H1 (cell line): ENCODE measurements at regions not wholly inside any gene's neighbourhood (a gene's known extent, or its start where the extent isn't known, plus 50 kb on each side); places are given as distances from the start of the nearest gene placed in this dataset.

ENCODE experiments used
- CTCF ChIA-PET: fragments of 300-600 bp; sonication (Branson Sonifier 250); formaldehyde crosslinking; loops from one replicate; lab custom pipeline; 2021; ENCODE audit not compliant: partially characterized antibody; lab: Charles Lee
- POLR2A ChIA-PET: fragments of 300-600 bp; sonication (Branson Sonifier 250); formaldehyde crosslinking; loops from one replicate; lab custom pipeline; 2021; ENCODE audit warnings: inconsistent platforms; ENCODE audit not compliant: partially characterized antibody; lab: Charles Lee
- DNase-seq, 2 experiments: peaks; one replicate each; pipeline versions ENCODE4 v3.0.0 to v3.0.0-alpha.2; 2010 to 2022; ENCODE audit warnings: low spot score in 2 of 2, low read depth in 1 of 2, mixed read lengths in 1 of 2
- FAIRE-seq: peaks from 2 replicates; lab custom pipeline; 2011; peaks lifted over from hg19 to GRCh38; lab: Jason Lieb, UNC
- H2AFZ ChIP-seq: 2 replicates; pipeline ENCODE4 v1.8.1; 2012; ENCODE audit warnings: low read length, inconsistent platforms
- H2AK5ac ChIP-seq: 2 replicates; pipeline ENCODE4 v1.6.1; 2013; ENCODE audit warnings: low read depth, low read length
- H2BK120ac ChIP-seq: replicated peaks from 2 replicates; pipeline ENCODE3; 2013; ENCODE audit warnings: low read depth, low read length, inconsistent platforms
- H2BK12ac ChIP-seq: 2 replicates; pipeline ENCODE4 v1.6.1; 2013; ENCODE audit warnings: low read depth, low read length
- H2BK15ac ChIP-seq: 2 replicates; pipeline ENCODE4 v1.6.1; 2013; ENCODE audit warnings: low read length
- H2BK20ac ChIP-seq: 2 replicates; pipeline ENCODE4 v1.6.1; 2013; ENCODE audit warnings: low read length
- H2BK5ac ChIP-seq: 2 replicates; pipeline ENCODE4 v1.6.1; 2013; ENCODE audit warnings: low read depth, low read length
- H3K14ac ChIP-seq: 2 replicates; pipeline ENCODE4 v1.6.1; 2013; ENCODE audit warnings: inconsistent platforms; ENCODE audit not compliant: insufficient read length
- H3K18ac ChIP-seq: 2 replicates; pipeline ENCODE4 v1.6.1; 2013; ENCODE audit warnings: low read length; ENCODE audit errors: extremely low read depth
- H3K23ac ChIP-seq: 2 replicates; pipeline ENCODE4 v1.6.1; 2013; ENCODE audit warnings: inconsistent platforms; ENCODE audit not compliant: insufficient read length
- H3K23me2 ChIP-seq: 2 replicates; pipeline ENCODE4 v1.6.1; 2013; ENCODE audit warnings: low read depth, low read length
- H3K27ac ChIP-seq: 2 replicates; pipeline ENCODE4 v1.6.1; 2011; ENCODE audit warnings: low read depth, low read length, inconsistent platforms
- H3K27me3 ChIP-seq, 4 experiments: replicated peaks in 1 of 4; 1 replicate in 1 of 4; 2 replicates in 3 of 4; pipeline versions ENCODE4 v1.6.1 to v1.8.1; 2011 to 2013; ENCODE audit warnings: low read length in 3 of 4, mild to moderate bottlenecking in 3 of 4, inconsistent platforms in 2 of 4, mixed read lengths in 2 of 4, moderate library complexity in 1 of 4; ENCODE audit not compliant: control insufficient read depth in 3 of 4, insufficient read depth in 3 of 4; ENCODE audit errors: extremely low read depth in 1 of 4
- H3K36me3 ChIP-seq, 4 experiments: 2 replicates each; pipeline versions ENCODE4 v1.6.1 to v1.8.1; 2011 to 2013; ENCODE audit warnings: mild to moderate bottlenecking in 4 of 4, low read length in 3 of 4, moderate library complexity in 2 of 4, control low read depth in 1 of 4, inconsistent platforms in 1 of 4; ENCODE audit not compliant: insufficient read depth in 4 of 4, control insufficient read depth in 2 of 4
- H3K4ac ChIP-seq: replicated peaks from 2 replicates; pipeline ENCODE3; 2013; ENCODE audit warnings: low read length, low read depth, mixed read lengths, inconsistent platforms; ENCODE audit not compliant: insufficient read length
- H3K4me1 ChIP-seq, 4 experiments: replicated peaks in 1 of 4; 1 replicate in 1 of 4; 2 replicates in 3 of 4; pipeline versions ENCODE4 v1.6.1 to v1.8.1; 2011 to 2013; ENCODE audit warnings: low read length in 3 of 4, inconsistent platforms in 2 of 4, mixed read lengths in 1 of 4; ENCODE audit not compliant: insufficient read depth in 4 of 4, control insufficient read depth in 3 of 4
- H3K4me2 ChIP-seq, 2 experiments: 2 replicates each; pipeline versions ENCODE4 v1.6.1 to v1.8.1; 2011 to 2013; ENCODE audit warnings: low read depth in 2 of 2, low read length in 2 of 2, control low read depth in 1 of 2, inconsistent platforms in 1 of 2, mild to moderate bottlenecking in 1 of 2; ENCODE audit not compliant: insufficient read depth in 1 of 2
- H3K4me3 ChIP-seq, 4 experiments: fragments of 200-600, 300-600 bp in 1 of 4; sonication (generic), shearing (Covaris generic), sonication (Bioruptor Twin) in 1 of 4; 2 replicates each; pipeline versions ENCODE4 v1.5.1 to v1.8.1; 2011 to 2016; ENCODE audit warnings: low read length in 4 of 4, low read depth in 3 of 4, control low read depth in 2 of 4, inconsistent platforms in 2 of 4, mild to moderate bottlenecking in 2 of 4, mixed read lengths in 1 of 4, moderate library complexity in 1 of 4; ENCODE audit not compliant: insufficient read depth in 2 of 4; ENCODE audit errors: extremely low read depth in 1 of 4
- H3K56ac ChIP-seq: replicated peaks from 2 replicates; pipeline ENCODE3; 2013; ENCODE audit warnings: low read depth, mild to moderate bottlenecking, mixed read lengths, low read length, inconsistent platforms; ENCODE audit not compliant: insufficient read length
- H3K79me1 ChIP-seq: 2 replicates; pipeline ENCODE4 v1.6.1; 2013; ENCODE audit warnings: low read depth, low read length, control low read depth
- H3K79me2 ChIP-seq, 2 experiments: 2 replicates each; pipeline versions ENCODE4 v1.6.1 to v1.8.1; 2012 to 2013; ENCODE audit warnings: low read length in 2 of 2, mild to moderate bottlenecking in 2 of 2, inconsistent platforms in 1 of 2; ENCODE audit not compliant: insufficient read depth in 2 of 2, control insufficient read depth in 1 of 2
- H3K9ac ChIP-seq, 4 experiments: replicated peaks in 1 of 4; 1 replicate in 1 of 4; 2 replicates in 3 of 4; pipeline versions ENCODE4 v1.6.1 to v1.8.1; 2011 to 2013; ENCODE audit warnings: low read depth in 3 of 4, low read length in 3 of 4, control low read depth in 2 of 4, mild to moderate bottlenecking in 2 of 4, moderate library complexity in 2 of 4, inconsistent platforms in 1 of 4; ENCODE audit errors: extremely low read depth in 1 of 4
- H3K9me3 ChIP-seq, 2 experiments: 2 replicates each; pipeline versions ENCODE4 v1.6.1 to v1.8.1; 2012 to 2013; ENCODE audit warnings: mild to moderate bottlenecking in 2 of 2, moderate library complexity in 2 of 2, control low read depth in 1 of 2, inconsistent platforms in 1 of 2, low read depth in 1 of 2, low read length in 1 of 2, mixed read lengths in 1 of 2; ENCODE audit not compliant: insufficient read depth in 2 of 2
- H4K20me1 ChIP-seq, 2 experiments: replicated peaks in 1 of 2; 2 replicates each; pipeline versions ENCODE3 to v1.8.1; 2011 to 2013; ENCODE audit warnings: inconsistent platforms in 2 of 2, low read length in 2 of 2, mild to moderate bottlenecking in 1 of 2; ENCODE audit not compliant: insufficient read depth in 2 of 2, control insufficient read depth in 1 of 2
- H4K5ac ChIP-seq: 2 replicates; pipeline ENCODE4 v1.6.1; 2013; ENCODE audit warnings: low read length, low read depth, mixed read lengths, inconsistent platforms; ENCODE audit not compliant: insufficient read length
- H4K8ac ChIP-seq: 2 replicates; pipeline ENCODE4 v1.8.0; 2013; ENCODE audit warnings: mild to moderate bottlenecking, moderate library complexity, low read length, inconsistent platforms; ENCODE audit not compliant: insufficient read depth; ENCODE audit errors: extremely low read depth
- H4K91ac ChIP-seq: replicated peaks from 2 replicates; pipeline ENCODE3; 2013; ENCODE audit warnings: low read length, mixed read lengths, inconsistent platforms; ENCODE audit not compliant: insufficient read length
- CBX5 ChIP-seq: fragments of 300-800, 300-1000 bp; sonication (generic); IDR thresholded peaks from 2 replicates; pipeline ENCODE4 v1.7.1; 2016; ENCODE audit warnings: antibody characterized with exemption, low read length, low read depth
- CHD1 ChIP-seq: IDR thresholded peaks from 2 replicates; pipeline ENCODE4 v1.6.1; 2012; ENCODE audit warnings: low read depth, low read length, improper control_type of control experiment
- CHD2 ChIP-seq: IDR thresholded peaks from 2 replicates; pipeline ENCODE4 v1.6.1; 2012; ENCODE audit warnings: low read length, improper control_type of control experiment
- E2F6 ChIP-seq: IDR thresholded peaks from 2 replicates; pipeline ENCODE4 v1.6.1; 2012; ENCODE audit warnings: inconsistent platforms
- GABPA ChIP-seq: IDR thresholded peaks from 2 replicates; pipeline ENCODE4 v1.6.1; 2011; ENCODE audit warnings: mild to moderate bottlenecking, low read length, moderate library complexity, borderline replicate concordance; ENCODE audit not compliant: insufficient read depth
- GTF2F1 ChIP-seq: IDR thresholded peaks from 2 replicates; pipeline ENCODE4 v1.6.1; 2012; ENCODE audit warnings: low read depth, low read length, improper control_type of control experiment, borderline replicate concordance
- MAX ChIP-seq: IDR thresholded peaks from 2 replicates; pipeline ENCODE4 v1.6.1; 2012; ENCODE audit warnings: inconsistent platforms
- PHF8 ChIP-seq: fragments of 200-600 bp; sonication (generic); conservative IDR thresholded peaks from 2 replicates; pipeline ENCODE4 v1.7.1; 2012; ENCODE audit warnings: low read depth, mild to moderate bottlenecking, inconsistent platforms, low read length, moderate library complexity
- POLR2AphosphoS5 ChIP-seq: IDR thresholded peaks from 2 replicates; pipeline ENCODE4 v1.6.1; 2011; ENCODE audit warnings: low read depth, low read length
- SAP30 ChIP-seq: fragments of 300-600 bp; sonication (generic); IDR thresholded peaks from 2 replicates; pipeline ENCODE4 v1.7.1; 2012; ENCODE audit warnings: low read length, moderate library complexity, mild to moderate bottlenecking, inconsistent platforms; ENCODE audit not compliant: insufficient read depth, insufficient replicate concordance
- SRF ChIP-seq: IDR thresholded peaks from 2 replicates; pipeline ENCODE4 v1.6.1; 2011; ENCODE audit warnings: mild to moderate bottlenecking, low read depth, low read length, moderate library complexity
- SUZ12 ChIP-seq: fragments of 200-600 bp; sonication (generic); IDR thresholded peaks from 2 replicates; pipeline ENCODE4 v1.6.1; 2012; ENCODE audit warnings: mild to moderate bottlenecking, inconsistent platforms, low read length, moderate library complexity, mixed read lengths
- TAF1 ChIP-seq: IDR thresholded peaks from 2 replicates; pipeline ENCODE4 v1.6.1; 2011; ENCODE audit warnings: mild to moderate bottlenecking, low read depth, low read length
- TEAD4 ChIP-seq: IDR thresholded peaks from 2 replicates; pipeline ENCODE4 v1.6.1; 2012; ENCODE audit warnings: low read depth, low read length, inconsistent platforms, mixed read lengths
- YY1 ChIP-seq: IDR thresholded peaks from 2 replicates; pipeline ENCODE4 v1.6.1; 2011; ENCODE audit warnings: low read depth, mild to moderate bottlenecking, low read length
- WGBS, 2 experiments: shearing (Covaris generic) in 1 of 2; methylation state at CpG; one replicate each; pipeline versions ENCODE4 v1.1.6 to v1.1.7; 2013 to 2015; ENCODE audit warnings: low lambda C conversion rate in 2 of 2, mixed read lengths in 2 of 2, inconsistent platforms in 1 of 2, low coverage in 1 of 2, missing lambda C conversion rate in 1 of 2; ENCODE audit not compliant: insufficient replicate concordance in 2 of 2, insufficient coverage in 1 of 2, insufficient read length in 1 of 2; ENCODE audit errors: extremely low coverage in 1 of 2, missing lambda C conversion rate in 1 of 2; 5-methylcytosine and 5-hydroxymethylcytosine counted together

GRCh38 chr13:19345916-19346422, 164.3 kb upstream of the TUBA3C start:
- Histone ChIP-seq H4K20me1 (no peaks in the 10 kb centered on the region), H2BK12ac (no peak overlapping the region), H2BK120ac (no peak overlapping the region), H3K56ac (no peak overlapping the region), H4K5ac (no peak overlapping the region), H2AFZ (no peak overlapping the region), H3K4me2 (no peak overlapping the region), H3K9me3 (peaks cover 19 to 45% of the 10 kb centered on the region in 2 experiments), H3K14ac (no peak overlapping the region), H3K27me3 (no peaks in the 10 kb centered on the region), H2AK5ac (no peak overlapping the region), H3K79me1 (no peaks in the 10 kb centered on the region), H3K27ac (no peak overlapping the region), H3K9ac (no peak overlapping the region), H3K23me2 (no peaks in the 10 kb centered on the region), H3K18ac (no peak overlapping the region), H4K91ac (no peak overlapping the region), H3K23ac (no peak overlapping the region), H4K8ac (no peak overlapping the region), H2BK5ac (no peak overlapping the region), H3K4me3 (no peak overlapping the region), H2BK15ac (no peak overlapping the region), H3K4me1 (no peaks in the 10 kb centered on the region), H3K79me2 (no peaks in the 10 kb centered on the region), H2BK20ac (no peak overlapping the region), H3K36me3 (no peaks in the 10 kb centered on the region), H3K4ac (no peak overlapping the region)
- no peak for DNase-seq
- no peak for FAIRE-seq
- ChIA-PET POLR2A (no interaction called here), CTCF (no interaction called here)
- 93% methylated on average over 14 of the region's 14 CpGs; no CpG with 5 or more reads in 1 of the 2 experiments for WGBS, 2 experiments
- TF ChIP-seq PHF8, result no peak
- TF ChIP-seq GTF2F1, result no peak
- no peak for TF ChIP-seq SAP30
- TF ChIP-seq MAX, result no peak
- TF ChIP-seq CHD2, result no peak
- TF ChIP-seq SUZ12, result no peak
- no peak for TF ChIP-seq YY1
- TF ChIP-seq TAF1, result no peak
- no peak for TF ChIP-seq SRF
- TF ChIP-seq GABPA, result no peak
- no peak for TF ChIP-seq E2F6
- TF ChIP-seq TEAD4, result no peak
- TF ChIP-seq POLR2AphosphoS5, result no peak
- no peak for TF ChIP-seq CHD1
- TF ChIP-seq CBX5, result no peak
